ENCODE measurements at regions not wholly inside any gene's neighbourhood (a gene's known extent, or its start where the extent isn't known, plus 50 kb on each side); places are given as distances from the start of the nearest gene placed in this dataset.

DNA sequence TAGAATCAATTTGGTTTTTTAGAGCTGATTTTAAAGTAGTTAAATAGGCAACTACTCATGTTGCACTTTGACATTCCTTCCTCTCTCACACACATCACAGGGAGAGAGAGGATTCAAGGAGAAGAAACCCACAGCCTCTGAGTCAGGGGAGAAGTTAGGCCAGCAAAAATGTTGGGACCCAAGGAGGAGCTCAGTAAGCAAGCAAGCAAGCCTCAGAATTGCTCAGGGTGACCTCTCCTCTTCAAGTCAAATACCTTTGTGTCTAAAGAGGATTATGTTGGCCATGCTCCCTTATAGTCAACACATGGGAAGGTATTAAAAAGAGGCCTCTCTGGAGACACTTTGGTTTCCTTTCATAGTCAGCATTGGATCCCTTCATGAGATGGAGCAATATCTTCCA is 80.5 kb upstream of the WARS2 start:
- TF ChIP-seq, protein P1, sequence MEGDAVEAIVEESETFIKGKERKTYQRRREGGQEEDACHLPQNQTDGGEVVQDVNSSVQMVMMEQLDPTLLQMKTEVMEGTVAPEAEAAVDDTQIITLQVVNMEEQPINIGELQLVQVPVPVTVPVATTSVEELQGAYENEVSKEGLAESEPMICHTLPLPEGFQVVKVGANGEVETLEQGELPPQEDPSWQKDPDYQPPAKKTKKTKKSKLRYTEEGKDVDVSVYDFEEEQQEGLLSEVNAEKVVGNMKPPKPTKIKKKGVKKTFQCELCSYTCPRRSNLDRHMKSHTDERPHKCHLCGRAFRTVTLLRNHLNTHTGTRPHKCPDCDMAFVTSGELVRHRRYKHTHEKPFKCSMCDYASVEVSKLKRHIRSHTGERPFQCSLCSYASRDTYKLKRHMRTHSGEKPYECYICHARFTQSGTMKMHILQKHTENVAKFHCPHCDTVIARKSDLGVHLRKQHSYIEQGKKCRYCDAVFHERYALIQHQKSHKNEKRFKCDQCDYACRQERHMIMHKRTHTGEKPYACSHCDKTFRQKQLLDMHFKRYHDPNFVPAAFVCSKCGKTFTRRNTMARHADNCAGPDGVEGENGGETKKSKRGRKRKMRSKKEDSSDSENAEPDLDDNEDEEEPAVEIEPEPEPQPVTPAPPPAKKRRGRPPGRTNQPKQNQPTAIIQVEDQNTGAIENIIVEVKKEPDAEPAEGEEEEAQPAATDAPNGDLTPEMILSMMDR (conservative IDR thresholded peaks at IDR 0.05) = no peak
- TF ChIP-seq ZFX (IDR thresholded peaks at IDR 0.05) = no peak
